Activated T-cell treated with anti-CD3 and anti-CD28 coated beads, Interleukin-2, amount 50 U/mL, for 72 hours (primary cell): ENCODE measurements at regions not wholly inside any gene's neighbourhood (a gene's known extent, or its start where the extent isn't known, plus 50 kb on each side); places are given as distances from the start of the nearest gene placed in this dataset.

Experiments
- ATAC-seq, 2 donors: fragments of 150-1000 bp; cut with Tn5 transposase; replicated peaks in 1 of 2; 2 replicates each; pipeline ENCODE4 v1.10.0; 2021; ENCODE audit warnings: moderate library complexity in 2 of 2, mild to moderate bottlenecking in 1 of 2
- DNase-seq, 2 donors: peaks; one replicate each; pipeline ENCODE4 v3.0.0; 2021 to 2022; ENCODE audit warnings: mixed read lengths in 1 of 2
- H3K27ac Mint-ChIP-seq: one replicate; pipeline ENCODE4 v1.8.0; 2022; ENCODE audit warnings: mild to moderate bottlenecking, moderate library complexity, mixed read lengths
- H3K27me3 Mint-ChIP-seq: one replicate; pipeline ENCODE4 v1.8.0; 2022; ENCODE audit warnings: low read depth, mixed read lengths
- H3K36me3 Mint-ChIP-seq, 2 donors: one replicate each; pipeline ENCODE4 v1.8.0; 2022; ENCODE audit warnings: mixed read lengths in 2 of 2, mild to moderate bottlenecking in 1 of 2; ENCODE audit not compliant: insufficient read depth in 2 of 2
- H3K4me1 Mint-ChIP-seq: one replicate; pipeline ENCODE4 v1.8.0; 2022; ENCODE audit warnings: low read depth, mixed read lengths
- H3K4me3 Mint-ChIP-seq, 2 donors: one replicate each; pipeline ENCODE4 v1.8.0; 2022; ENCODE audit warnings: mild to moderate bottlenecking in 2 of 2, mixed read lengths in 2 of 2, moderate library complexity in 2 of 2
- H3K9me3 Mint-ChIP-seq, 2 donors: one replicate each; pipeline ENCODE4 v1.8.0; 2022; ENCODE audit warnings: mixed read lengths in 2 of 2

DNA sequence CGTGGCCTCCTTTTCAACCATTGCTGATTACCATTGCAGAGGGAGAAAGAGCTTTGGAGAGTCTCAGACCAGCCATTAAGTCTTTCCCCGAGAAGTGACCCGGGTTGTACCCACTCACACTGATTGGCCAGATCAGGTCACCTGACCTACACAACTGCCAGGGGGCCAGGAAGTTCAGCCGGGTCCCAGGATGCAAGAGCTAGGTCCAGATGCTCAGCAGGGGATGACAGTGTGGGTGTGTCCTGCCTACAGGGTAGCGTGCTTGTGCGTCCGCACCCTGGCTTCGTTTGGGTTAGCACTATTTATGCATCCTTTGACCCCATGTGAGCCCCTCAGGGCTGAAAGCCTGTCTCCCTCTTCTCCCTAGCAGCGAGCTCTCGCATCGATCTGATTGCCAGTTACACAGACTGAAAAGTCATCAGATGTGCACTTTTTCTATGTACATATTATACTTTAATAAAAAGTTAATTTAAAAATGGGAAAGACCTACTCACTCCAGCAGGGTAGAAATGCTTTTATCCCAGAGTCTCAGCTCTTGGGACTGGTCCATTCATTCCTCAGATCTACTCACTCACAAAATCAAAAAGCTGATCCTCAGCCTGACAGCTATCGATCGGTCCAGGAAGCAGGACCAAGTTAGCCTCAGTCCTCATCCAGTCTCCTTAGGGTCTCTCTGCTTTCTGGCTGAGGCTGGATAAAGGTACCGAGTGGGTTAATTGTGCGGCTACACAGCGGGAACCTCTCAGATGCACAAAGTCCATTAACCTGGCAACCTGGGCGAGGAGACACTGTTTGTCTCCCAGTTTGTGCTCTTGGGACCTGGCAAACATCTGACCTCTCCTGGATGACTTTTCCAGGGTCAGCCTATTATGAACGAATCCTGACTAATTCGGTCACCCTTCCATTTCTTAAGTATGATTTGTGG, 68.0 kb downstream of the SERPINA3 start:
- H3K4me3 Mint-ChIP-seq: no peak overlapping the region
- no peaks in the 10 kb centered on the region for H3K36me3 Mint-ChIP-seq
- no peaks in the 10 kb centered on the region for H3K9me3 Mint-ChIP-seq
- DNase-seq (no peak), ATAC-seq (no peak)
- no peak overlapping the region for H3K27ac Mint-ChIP-seq
- peaks cover 10% of the 10 kb centered on the region for H3K27me3 Mint-ChIP-seq
- H3K4me1 Mint-ChIP-seq: no peaks in the 10 kb centered on the region

DNA sequence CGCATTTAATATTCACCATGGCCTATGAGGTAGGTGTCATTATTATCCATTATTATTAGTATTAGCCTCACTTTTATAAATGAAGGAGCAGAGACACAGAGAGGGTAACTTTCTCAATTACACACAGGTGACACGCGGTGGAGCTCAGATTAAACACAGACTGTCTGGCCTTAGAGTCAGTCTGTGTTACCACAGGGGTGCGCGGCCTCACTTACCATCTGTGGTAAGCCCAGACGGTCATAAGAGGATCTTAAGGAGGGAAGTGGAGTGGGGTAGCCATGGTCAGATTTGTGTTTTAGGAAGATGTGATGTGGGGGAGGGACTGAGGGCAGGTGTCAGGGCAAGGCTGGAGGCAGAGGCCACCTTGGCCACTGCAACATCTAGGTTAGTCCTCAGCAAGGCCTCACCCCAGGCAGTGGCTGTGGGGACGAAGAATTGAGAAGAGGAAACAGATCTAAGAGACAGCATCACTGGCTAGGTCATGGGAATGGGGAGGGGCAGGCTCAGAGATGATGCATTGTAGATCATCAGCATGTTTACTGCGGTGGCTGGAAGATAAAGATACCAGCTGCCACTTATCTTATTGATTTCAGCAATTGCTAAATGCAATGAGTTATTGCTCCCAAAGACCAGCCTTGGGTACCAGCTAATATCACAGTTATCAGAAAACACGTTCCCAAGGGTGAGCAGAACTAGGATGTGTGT, 67.1 kb downstream of the SERPINA3 start:
- no peaks in the 10 kb centered on the region for H3K4me1 Mint-ChIP-seq
- no peak overlapping the region for H3K4me3 Mint-ChIP-seq
- no peak for DNase-seq
- no peak for ATAC-seq
- no peaks in the 10 kb centered on the region for H3K9me3 Mint-ChIP-seq
- H3K27me3 Mint-ChIP-seq: peaks cover 10% of the 10 kb centered on the region
- no peaks in the 10 kb centered on the region for H3K36me3 Mint-ChIP-seq
- H3K27ac Mint-ChIP-seq: no peak overlapping the region

DNA sequence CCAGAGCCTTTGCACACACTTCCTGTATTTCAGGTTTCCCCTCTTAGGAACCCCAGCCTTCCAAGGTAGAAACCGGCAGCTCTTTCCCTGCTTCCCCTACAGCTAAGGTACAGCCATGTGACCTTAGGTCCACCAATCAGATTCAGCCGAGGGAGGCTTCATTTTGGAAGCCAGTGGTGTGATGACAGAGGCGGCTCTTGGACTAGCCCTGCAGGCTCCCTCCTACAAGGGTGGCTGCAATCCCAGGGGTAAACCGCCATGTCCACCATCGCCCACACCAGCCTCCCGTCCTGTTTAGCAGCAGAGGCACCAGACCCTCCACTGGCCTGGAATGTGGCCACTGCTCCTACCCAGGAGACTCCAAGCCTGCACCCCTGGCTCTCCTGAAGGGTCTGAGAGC, 65.6 kb downstream of the SERPINA3 start:
- Mint-ChIP-seq H3K27ac (no peak overlapping the region), H3K4me1 (no peaks in the 10 kb centered on the region)
- DNase-seq: no peak

DNA sequence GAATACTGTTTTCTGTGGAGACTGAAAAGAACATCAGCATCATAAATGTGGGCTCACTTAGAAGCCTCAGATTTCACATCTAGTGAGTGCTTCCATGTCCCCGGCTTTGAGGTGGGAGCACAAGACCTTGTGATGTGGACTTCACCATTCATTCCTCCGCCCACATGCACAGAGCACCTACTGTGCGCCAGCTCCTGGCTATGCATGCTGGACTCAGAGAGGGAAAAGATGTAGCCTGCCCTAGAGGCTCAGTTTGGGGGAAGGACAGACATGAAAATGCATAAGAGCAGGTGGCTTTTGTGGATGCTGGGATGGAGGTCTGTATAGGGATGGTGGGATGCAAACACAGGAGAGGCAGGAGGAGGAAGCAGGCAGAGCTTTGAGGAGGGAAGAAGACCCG, 65.0 kb downstream of the SERPINA3 start:
- H3K9me3 Mint-ChIP-seq: no peaks in the 10 kb centered on the region
- peaks cover 10% of the 10 kb centered on the region for H3K27me3 Mint-ChIP-seq
- DNase-seq: no peak
- no peaks in the 10 kb centered on the region for H3K36me3 Mint-ChIP-seq
- H3K4me3 Mint-ChIP-seq: no peak overlapping the region
- no peaks in the 10 kb centered on the region for H3K4me1 Mint-ChIP-seq
- no peak overlapping the region for H3K27ac Mint-ChIP-seq
- ATAC-seq: no peak

More for the DNA sequence above, 65.6 kb downstream of the SERPINA3 start:
- Mint-ChIP-seq H3K4me3 (no peak overlapping the region), H3K27me3 (peaks cover 10% of the 10 kb centered on the region), H3K36me3 (no peaks in the 10 kb centered on the region), H3K9me3 (no peaks in the 10 kb centered on the region)
- no peak for ATAC-seq

GRCh38 chr14:94676495-94677185, 64.4 kb downstream of the SERPINA3 start:
- Mint-ChIP-seq H3K27me3 (peaks cover 10% of the 10 kb centered on the region), H3K27ac (no peak overlapping the region), H3K4me3 (no peak overlapping the region), H3K9me3 (no peaks in the 10 kb centered on the region), H3K4me1 (no peaks in the 10 kb centered on the region), H3K36me3 (no peaks in the 10 kb centered on the region)
- ATAC-seq (no peak), DNase-seq (no peak)

- DNase-seq (no peak), ATAC-seq (no peak)
- H3K36me3 Mint-ChIP-seq: no peaks in the 10 kb centered on the region
- no peaks in the 10 kb centered on the region for H3K9me3 Mint-ChIP-seq
- H3K27ac Mint-ChIP-seq: no peak overlapping the region
- peaks cover 10% of the 10 kb centered on the region for H3K27me3 Mint-ChIP-seq
- H3K4me3 Mint-ChIP-seq: no peak overlapping the region
- H3K4me1 Mint-ChIP-seq: no peaks in the 10 kb centered on the region
Observed at GRCh38 chr14:94675036-94675435, 62.8 kb downstream of the SERPINA3 start.

DNA sequence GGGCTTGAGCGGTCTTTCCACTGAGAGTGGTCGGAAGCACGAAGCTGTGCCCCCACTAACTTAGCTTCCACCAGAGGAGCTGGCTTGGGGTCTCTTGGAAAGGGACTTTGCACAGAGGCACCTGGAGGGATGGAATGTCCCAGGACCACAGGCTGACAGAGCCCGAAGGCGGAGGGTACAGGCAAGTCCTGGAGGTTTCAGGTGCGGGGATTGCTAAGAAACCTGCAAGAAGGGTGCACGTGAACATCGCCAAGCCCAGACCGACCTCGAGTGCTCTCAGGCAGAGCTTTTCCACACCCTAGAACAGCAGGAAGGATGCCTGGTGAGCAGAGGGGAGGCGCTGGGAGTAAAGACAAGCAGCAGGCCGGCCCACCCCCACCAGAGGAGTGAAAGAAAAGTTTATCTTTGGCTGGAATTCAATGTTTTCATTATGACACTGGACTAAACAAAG, 61.6 kb downstream of the SERPINA3 start:
- Mint-ChIP-seq H3K36me3 (no peaks in the 10 kb centered on the region), H3K4me1 (no peaks in the 10 kb centered on the region), H3K27ac (no peak overlapping the region), H3K9me3 (no peaks in the 10 kb centered on the region), H3K27me3 (peaks cover 5% of the 10 kb centered on the region), H3K4me3 (no peak overlapping the region)
- DNase-seq (no peak), ATAC-seq (no peak)
